NCI-H2107 treated with DMSO at 0.1 percent for 48 hours (cell line): ENCODE measurements at regions not wholly inside any gene's neighbourhood (a gene's known extent, or its start where the extent isn't known, plus 50 kb on each side); places are given as distances from the start of the nearest gene placed in this dataset.

ENCODE experiments used
- DNase-seq: peaks from one replicate; lab custom pipeline; 2025; ENCODE audit not compliant: unreplicated experiment; lab: John Stamatoyannopoulos, UW

- no peak for DNase-seq
These were observed 163.9 kb downstream of the OLFM1 start for GRCh38 chr9:135251331-135251761.

- DNase-seq = no peak
These were observed 164.7 kb downstream of the OLFM1 start for GRCh38 chr9:135251996-135252760.

- DNase-seq = no peak
These were observed 165.5 kb downstream of the OLFM1 start for GRCh38 chr9:135252980-135253304.

GRCh38 chr9:135253305-135254004 is 166.0 kb downstream of the OLFM1 start:
- DNase-seq = no peak

- no peak for DNase-seq
These were observed 166.9 kb downstream of the OLFM1 start for GRCh38 chr9:135254176-135255032.

GRCh38 chr9:135255033-135255840 is 167.8 kb downstream of the OLFM1 start:
- DNase-seq = no peak

GRCh38 chr9:135255841-135256580 is 168.5 kb downstream of the OLFM1 start:
- DNase-seq = no peak

- DNase-seq = no peak
These were observed 169.3 kb downstream of the OLFM1 start for GRCh38 chr9:135256581-135257354.

- DNase-seq = no peak
These were observed 171.0 kb downstream of the OLFM1 start for GRCh38 chr9:135258461-135258860.

GRCh38 chr9:135259273-135259672 is 171.8 kb downstream of the OLFM1 start:
- no peak for DNase-seq

- DNase-seq = no peak
These were observed 173.0 kb downstream of the OLFM1 start for GRCh38 chr9:135260221-135261180.

GRCh38 chr9:135262248-135262647 is 174.8 kb downstream of the OLFM1 start:
- DNase-seq = no peak

GRCh38 chr9:135263511-135263910 is 176.0 kb downstream of the OLFM1 start:
- DNase-seq = no peak

- DNase-seq = no peak
These were observed 178.5 kb downstream of the OLFM1 start for GRCh38 chr9:135265931-135266330.

GRCh38 chr9:135267191-135267809 is 179.8 kb downstream of the OLFM1 start:
- DNase-seq = no peak

- DNase-seq = no peak
These were observed 180.6 kb downstream of the OLFM1 start for GRCh38 chr9:135268031-135268430.

GRCh38 chr9:135268981-135269380 is 181.5 kb downstream of the OLFM1 start:
- no peak for DNase-seq
